ENCODE measurements at regions not wholly inside any gene's neighbourhood (a gene's known extent, or its start where the extent isn't known, plus 50 kb on each side); places are given as distances from the start of the nearest gene placed in this dataset.

DNA sequence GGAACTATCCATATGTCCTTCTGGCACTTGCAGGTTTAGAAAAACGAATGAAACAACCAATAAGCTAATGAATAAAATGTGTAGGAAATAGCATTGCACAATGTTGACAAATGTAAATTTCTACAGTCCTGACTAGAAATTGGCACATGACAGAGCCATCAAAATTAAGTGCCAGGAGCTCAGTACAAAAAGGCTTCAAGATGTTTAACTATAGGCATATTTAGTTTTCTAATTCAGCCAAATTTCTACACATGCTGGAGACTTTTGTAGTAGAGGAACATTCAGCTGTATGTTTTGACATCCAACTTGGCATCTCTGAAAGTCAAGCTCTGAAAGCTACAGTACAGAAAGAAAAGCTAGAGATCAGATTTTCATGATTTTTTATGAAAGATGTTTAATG, 1999.4 kb upstream of the AGA start:
- no peak overlapping the region for H3K4me3 ChIP-seq (ENCODE audit: low read depth, low read length)
- TF ChIP-seq, protein P1, sequence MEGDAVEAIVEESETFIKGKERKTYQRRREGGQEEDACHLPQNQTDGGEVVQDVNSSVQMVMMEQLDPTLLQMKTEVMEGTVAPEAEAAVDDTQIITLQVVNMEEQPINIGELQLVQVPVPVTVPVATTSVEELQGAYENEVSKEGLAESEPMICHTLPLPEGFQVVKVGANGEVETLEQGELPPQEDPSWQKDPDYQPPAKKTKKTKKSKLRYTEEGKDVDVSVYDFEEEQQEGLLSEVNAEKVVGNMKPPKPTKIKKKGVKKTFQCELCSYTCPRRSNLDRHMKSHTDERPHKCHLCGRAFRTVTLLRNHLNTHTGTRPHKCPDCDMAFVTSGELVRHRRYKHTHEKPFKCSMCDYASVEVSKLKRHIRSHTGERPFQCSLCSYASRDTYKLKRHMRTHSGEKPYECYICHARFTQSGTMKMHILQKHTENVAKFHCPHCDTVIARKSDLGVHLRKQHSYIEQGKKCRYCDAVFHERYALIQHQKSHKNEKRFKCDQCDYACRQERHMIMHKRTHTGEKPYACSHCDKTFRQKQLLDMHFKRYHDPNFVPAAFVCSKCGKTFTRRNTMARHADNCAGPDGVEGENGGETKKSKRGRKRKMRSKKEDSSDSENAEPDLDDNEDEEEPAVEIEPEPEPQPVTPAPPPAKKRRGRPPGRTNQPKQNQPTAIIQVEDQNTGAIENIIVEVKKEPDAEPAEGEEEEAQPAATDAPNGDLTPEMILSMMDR (conservative IDR thresholded peaks at IDR 0.05; ENCODE audit: low read depth, low read length) = no peak
- no peak for DNase-seq (ENCODE audit: low read depth)

DNA sequence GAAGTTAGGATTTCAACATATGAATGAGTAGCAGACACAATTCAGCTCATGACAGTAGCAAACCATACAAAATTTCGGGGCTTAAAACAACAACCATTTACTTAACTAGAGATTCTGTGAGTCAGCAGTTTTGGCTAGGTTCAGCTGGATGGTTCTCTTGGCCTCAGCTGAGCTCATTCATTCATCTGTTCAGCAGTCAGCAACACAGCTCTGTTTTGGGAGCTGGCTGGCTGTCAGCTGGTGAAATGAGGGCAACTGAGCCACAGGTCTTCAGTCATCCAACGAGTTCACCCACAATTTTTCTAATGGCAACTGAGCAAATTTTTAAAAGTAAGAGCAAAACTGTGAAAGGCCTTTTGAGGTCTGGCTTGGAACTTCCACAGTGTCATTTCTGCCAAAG, 2005.1 kb upstream of the AGA start:
- TF ChIP-seq, protein P1 (conservative IDR thresholded peaks at IDR 0.05; ENCODE audit: low read depth, low read length) = no peak
- H3K4me3 ChIP-seq (ENCODE audit: low read depth, low read length) = no peak overlapping the region
- no peak for DNase-seq (ENCODE audit: low read depth)

DNA sequence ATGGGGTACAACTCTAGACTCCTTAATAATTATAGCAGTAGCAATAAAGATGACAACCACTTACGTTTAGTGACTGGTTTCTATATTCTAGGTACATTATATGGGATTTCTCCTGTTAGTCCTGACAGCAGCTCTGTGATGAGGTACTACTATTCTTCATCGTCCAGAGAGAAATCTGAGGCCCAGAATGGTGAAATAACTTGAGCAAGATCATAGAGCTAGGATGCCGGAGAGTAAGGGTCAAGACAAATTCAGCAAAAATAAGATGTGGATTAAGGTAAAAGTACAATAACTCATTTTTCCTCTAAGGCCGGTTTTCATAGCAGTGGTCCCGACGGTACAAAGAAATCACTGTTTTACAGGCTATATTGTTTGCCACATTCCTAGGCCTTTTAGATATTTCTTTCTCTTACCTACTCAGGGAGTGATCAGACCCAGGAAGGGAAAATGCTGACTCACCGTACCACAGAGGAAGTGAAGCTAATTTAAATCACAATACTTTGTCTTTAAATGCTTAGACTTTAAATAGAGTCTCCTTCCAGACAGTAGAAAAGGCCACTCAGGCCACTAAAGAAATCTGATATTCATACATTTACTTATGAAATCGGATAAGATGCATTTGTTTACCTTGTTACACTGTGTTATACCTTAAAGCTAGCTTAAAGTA, 2023.0 kb upstream of the AGA start:
- no peak for DNase-seq (ENCODE audit: low read depth)
- TF ChIP-seq, protein P1 (conservative IDR thresholded peaks at IDR 0.05; ENCODE audit: low read depth, low read length) = no peak
- no peak overlapping the region for H3K4me3 ChIP-seq (ENCODE audit: low read depth, low read length)

DNA sequence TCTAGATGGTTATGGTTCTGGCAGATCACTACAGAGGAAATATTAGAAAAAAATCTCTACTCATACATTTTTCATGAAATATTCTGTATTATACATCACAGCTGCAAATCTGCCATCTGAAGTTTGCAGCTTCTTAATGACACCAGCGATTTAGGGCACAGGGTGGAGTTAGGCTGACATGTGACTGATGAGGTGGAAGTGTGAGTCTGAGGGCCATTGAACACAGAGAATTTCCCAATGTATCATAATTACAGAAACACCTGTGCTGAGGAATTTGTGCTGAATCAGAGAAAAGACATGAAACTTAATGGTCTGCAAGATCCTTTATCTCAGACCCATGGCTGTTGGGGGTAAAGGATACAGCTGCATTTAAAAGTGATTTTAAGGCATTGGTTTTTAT, 2025.6 kb upstream of the AGA start:
- TF ChIP-seq, protein P1 (conservative IDR thresholded peaks at IDR 0.05; ENCODE audit: low read depth, low read length) = no peak
- DNase-seq (ENCODE audit: low read depth) = no peak

DNA sequence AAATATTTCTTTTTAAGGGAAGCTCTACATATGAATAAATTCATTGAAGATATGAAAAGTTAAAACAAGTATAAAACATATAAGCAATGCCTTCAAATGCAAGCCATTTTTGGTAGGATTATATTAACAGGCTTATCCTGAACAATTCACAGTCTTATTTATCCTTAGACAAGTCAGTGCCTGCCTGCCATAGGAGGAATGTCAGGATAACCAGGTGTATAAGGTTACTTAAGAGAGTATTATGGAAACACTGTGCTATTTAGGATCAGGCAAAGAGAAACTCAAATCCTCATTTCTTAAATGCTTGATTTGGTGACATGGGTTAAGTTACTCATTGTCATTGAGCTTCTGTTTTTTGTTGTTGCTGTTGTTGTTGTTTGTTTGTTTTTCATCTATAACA, 2029.9 kb upstream of the AGA start:
- H3K4me3 ChIP-seq (ENCODE audit: low read depth, low read length) = no peak overlapping the region

More for the DNA sequence above, 2025.6 kb upstream of the AGA start:
- H3K4me3 ChIP-seq (ENCODE audit: low read depth, low read length) = no peak overlapping the region

DNA sequence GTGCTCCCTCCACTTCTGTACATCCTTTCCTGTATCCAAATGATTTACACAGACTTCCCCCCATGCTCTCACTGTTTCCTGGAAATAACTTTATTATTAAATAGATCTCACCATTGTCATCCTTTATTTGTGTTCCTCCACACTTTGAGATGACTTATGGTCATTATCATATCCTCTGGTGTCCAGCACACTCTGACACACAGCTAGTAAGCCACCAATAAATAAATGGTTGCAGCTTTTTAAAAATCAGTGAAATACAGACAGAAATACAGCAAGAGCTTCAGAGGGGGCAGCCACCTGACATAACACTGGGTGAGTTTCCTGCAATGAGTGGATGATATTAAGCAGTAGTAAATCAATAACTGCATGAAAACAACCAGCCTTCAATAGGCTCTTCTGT, 2036.4 kb upstream of the AGA start:
- no peak for DNase-seq (ENCODE audit: low read depth)
- H3K4me3 ChIP-seq (ENCODE audit: low read depth, low read length) = no peak overlapping the region
- TF ChIP-seq, protein P1 (conservative IDR thresholded peaks at IDR 0.05; ENCODE audit: low read depth, low read length) = no peak

More for the DNA sequence above, 2029.9 kb upstream of the AGA start:
- TF ChIP-seq, protein P1 (conservative IDR thresholded peaks at IDR 0.05; ENCODE audit: low read depth, low read length) = no peak
- DNase-seq (ENCODE audit: low read depth) = no peak

DNA sequence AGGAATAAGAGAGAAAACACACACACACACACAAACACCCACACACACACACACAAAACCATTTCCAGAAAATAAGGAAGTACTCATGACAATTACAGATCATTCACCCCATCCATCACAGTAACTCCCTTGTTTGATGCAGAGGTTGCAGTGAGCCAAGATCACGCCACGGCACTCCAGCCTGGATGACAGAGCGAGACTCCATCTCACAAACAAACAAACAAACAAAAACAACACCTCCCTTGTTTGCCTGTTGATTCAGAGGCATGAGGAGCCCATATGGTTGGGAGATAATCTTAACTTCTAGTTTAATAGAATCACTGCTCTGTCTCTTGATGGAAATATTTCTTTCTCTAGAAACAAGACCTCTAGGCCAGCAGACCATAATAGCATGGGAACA, 2043.5 kb upstream of the AGA start:
- no peak for DNase-seq (ENCODE audit: low read depth)
- TF ChIP-seq, protein P1 (conservative IDR thresholded peaks at IDR 0.05; ENCODE audit: low read depth, low read length) = no peak
- H3K4me3 ChIP-seq (ENCODE audit: low read depth, low read length) = no peak overlapping the region

Data from epithelial cell of proximal tubule (primary cell).